Thoracic aorta (tissue), 2 donors: ENCODE measurements at regions not wholly inside any gene's neighbourhood (a gene's known extent, or its start where the extent isn't known, plus 50 kb on each side); places are given as distances from the start of the nearest gene placed in this dataset.

Experiments used
- ATAC-seq: fragments of 150-250 bp; one replicate; pipeline ENCODE4 v1.8.0; 2017; ENCODE audit warnings: low read depth; ENCODE audit not compliant: insufficient number of reproducible peaks, low FRiP score
- DNase-seq: peaks from one replicate; pipeline ENCODE4 v3.0.0-alpha.2; 2020; ENCODE audit warnings: low spot score
- H3K27ac ChIP-seq, 2 donors: fragments of 200-600 bp; sonication (generic); 1 replicate in 1 of 2; 2 replicates in 1 of 2; pipeline ENCODE4 v1.5.1; 2016; ENCODE audit warnings: mild to moderate bottlenecking in 2 of 2, moderate library complexity in 2 of 2
- H3K27me3 ChIP-seq: fragments of 200-600 bp; sonication (generic); replicated peaks from 2 replicates; pipeline ENCODE4 v1.6.0; 2016; ENCODE audit warnings: mild to moderate bottlenecking; ENCODE audit not compliant: insufficient read depth
- H3K36me3 ChIP-seq: fragments of 200-600 bp; sonication (generic); one replicate; pipeline ENCODE4 v1.5.1; 2016
- H3K4me1 ChIP-seq, 2 donors: fragments of 200-600 bp; sonication (generic); 1 replicate in 1 of 2; 2 replicates in 1 of 2; pipeline versions ENCODE4 v1.5.1 to v1.6.0; 2016; ENCODE audit warnings: low read depth in 2 of 2, mild to moderate bottlenecking in 1 of 2; ENCODE audit not compliant: control insufficient read depth in 1 of 2
- H3K4me3 ChIP-seq: fragments of 200-600 bp; sonication (generic); 2 replicates; pipeline ENCODE4 v1.5.1; 2016; ENCODE audit warnings: mild to moderate bottlenecking
- H3K9me3 ChIP-seq: fragments of 200-600 bp; sonication (generic); 2 replicates; pipeline ENCODE4 v1.5.1; 2016
- TF ChIP-seq, protein P1 (sequence below): fragments of 200-600 bp; sonication (generic); IDR thresholded peaks from one replicate; pipeline ENCODE4 v1.5.1; 2019; ENCODE audit warnings: antibody characterized with exemption

DNA sequence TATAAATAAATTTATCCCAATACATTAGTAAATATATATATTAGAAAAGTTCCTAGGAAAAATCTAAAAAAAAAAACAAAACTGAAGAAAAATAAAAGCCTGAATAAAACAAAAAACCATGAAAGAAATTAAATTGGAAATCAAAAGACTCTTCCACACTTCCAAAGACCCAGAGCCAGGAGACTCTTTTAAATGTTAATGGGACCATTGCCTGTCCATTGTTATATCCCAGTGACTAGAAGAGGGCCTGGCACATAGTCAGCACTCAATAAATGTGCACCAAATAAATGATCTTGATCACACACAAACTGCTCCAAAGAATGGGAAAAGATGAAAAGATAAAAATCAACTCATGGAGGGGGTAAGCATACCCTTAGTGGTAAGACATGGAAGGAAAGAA lies 51.3 kb upstream of the CLDN18 start:
- Histone ChIP-seq H3K9me3 (no peaks in the 10 kb centered on the region), H3K27me3 (no peaks in the 10 kb centered on the region), H3K36me3 (no peaks in the 10 kb centered on the region), H3K4me3 (no peak overlapping the region), H3K27ac (no peak overlapping the region), H3K4me1 (no peaks in the 10 kb centered on the region)
- ATAC-seq (no peak), DNase-seq (no peak)
- TF ChIP-seq, protein P1, sequence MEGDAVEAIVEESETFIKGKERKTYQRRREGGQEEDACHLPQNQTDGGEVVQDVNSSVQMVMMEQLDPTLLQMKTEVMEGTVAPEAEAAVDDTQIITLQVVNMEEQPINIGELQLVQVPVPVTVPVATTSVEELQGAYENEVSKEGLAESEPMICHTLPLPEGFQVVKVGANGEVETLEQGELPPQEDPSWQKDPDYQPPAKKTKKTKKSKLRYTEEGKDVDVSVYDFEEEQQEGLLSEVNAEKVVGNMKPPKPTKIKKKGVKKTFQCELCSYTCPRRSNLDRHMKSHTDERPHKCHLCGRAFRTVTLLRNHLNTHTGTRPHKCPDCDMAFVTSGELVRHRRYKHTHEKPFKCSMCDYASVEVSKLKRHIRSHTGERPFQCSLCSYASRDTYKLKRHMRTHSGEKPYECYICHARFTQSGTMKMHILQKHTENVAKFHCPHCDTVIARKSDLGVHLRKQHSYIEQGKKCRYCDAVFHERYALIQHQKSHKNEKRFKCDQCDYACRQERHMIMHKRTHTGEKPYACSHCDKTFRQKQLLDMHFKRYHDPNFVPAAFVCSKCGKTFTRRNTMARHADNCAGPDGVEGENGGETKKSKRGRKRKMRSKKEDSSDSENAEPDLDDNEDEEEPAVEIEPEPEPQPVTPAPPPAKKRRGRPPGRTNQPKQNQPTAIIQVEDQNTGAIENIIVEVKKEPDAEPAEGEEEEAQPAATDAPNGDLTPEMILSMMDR, result no peak
